CD14-positive monocyte (primary cell): ENCODE measurements at regions not wholly inside any gene's neighbourhood (a gene's known extent, or its start where the extent isn't known, plus 50 kb on each side); places are given as distances from the start of the nearest gene placed in this dataset.

Source experiments
- DNase-seq, 3 donors: peaks; one replicate each; pipeline ENCODE4 v3.0.0-alpha.2; 2011 to 2022
- H2AFZ ChIP-seq: 2 replicates; pipeline ENCODE4 v1.6.0; 2012; ENCODE audit warnings: mild to moderate bottlenecking, low read depth, low read length, inconsistent platforms; ENCODE audit not compliant: insufficient read depth, poor library complexity, severe bottlenecking
- H3K27ac ChIP-seq, 2 donors: 1 replicate in 1 of 2; 2 replicates in 1 of 2; pipeline ENCODE4 v1.5.1; 2012 to 2013; ENCODE audit warnings: low read length in 2 of 2, control low read depth in 1 of 2, inconsistent platforms in 1 of 2, low read depth in 1 of 2, mild to moderate bottlenecking in 1 of 2
- H3K27me3 ChIP-seq, 2 donors: one replicate each; pipeline versions ENCODE4 v1.6.0 to v1.6.1; 2011 to 2013; ENCODE audit warnings: low read length in 2 of 2; ENCODE audit not compliant: control insufficient read depth in 2 of 2, insufficient read depth in 2 of 2
- H3K36me3 ChIP-seq, 2 donors: replicated peaks in 1 of 2; 1 replicate in 1 of 2; 2 replicates in 1 of 2; pipeline versions ENCODE4 v1.5.1 to v1.6.1; 2012 to 2013; ENCODE audit warnings: low read length in 2 of 2, control low read depth in 1 of 2, inconsistent platforms in 1 of 2, mild to moderate bottlenecking in 1 of 2; ENCODE audit not compliant: insufficient read depth in 2 of 2, control insufficient read depth in 1 of 2
- H3K4me1 ChIP-seq, 2 donors: 1 replicate in 1 of 2; 2 replicates in 1 of 2; pipeline versions ENCODE4 v1.5.1 to v1.6.1; 2012 to 2013; ENCODE audit warnings: low read length in 2 of 2, control low read depth in 1 of 2, inconsistent platforms in 1 of 2, mild to moderate bottlenecking in 1 of 2, moderate library complexity in 1 of 2; ENCODE audit not compliant: insufficient read depth in 2 of 2, control insufficient read depth in 1 of 2
- H3K4me2 ChIP-seq: replicated peaks from 2 replicates; pipeline ENCODE3; 2012; ENCODE audit warnings: low read length, moderate library complexity, mild to moderate bottlenecking; ENCODE audit not compliant: poor library complexity, severe bottlenecking; ENCODE audit errors: extremely low read depth
- H3K4me3 ChIP-seq, 3 experiments: fragments of 200-600 bp in 1 of 3; sonication (generic) in 1 of 3; replicated peaks in 1 of 3; 1 replicate in 2 of 3; 2 replicates in 1 of 3; pipeline ENCODE4 v1.5.1; 2011 to 2013; ENCODE audit warnings: low read length in 3 of 3, mild to moderate bottlenecking in 3 of 3, control low read depth in 2 of 3, low read depth in 2 of 3, inconsistent platforms in 1 of 3, moderate library complexity in 1 of 3
- H3K79me2 ChIP-seq: 2 replicates; pipeline ENCODE4 v1.6.0; 2012; ENCODE audit warnings: mild to moderate bottlenecking, control low read depth, inconsistent platforms, low read length, moderate library complexity; ENCODE audit not compliant: insufficient read depth
- H3K9ac ChIP-seq: 2 replicates; pipeline ENCODE4 v1.6.0; 2017; ENCODE audit warnings: low read length, mild to moderate bottlenecking; ENCODE audit not compliant: insufficient read depth, poor library complexity, severe bottlenecking
- H3K9me3 ChIP-seq, 2 donors: replicated peaks in 1 of 2; 1 replicate in 1 of 2; 2 replicates in 1 of 2; pipeline versions ENCODE4 v1.5.1 to v1.6.1; 2012 to 2013; ENCODE audit warnings: low read length in 2 of 2, control low read depth in 1 of 2; ENCODE audit not compliant: control insufficient read depth in 1 of 2, insufficient read depth in 1 of 2
- H4K20me1 ChIP-seq: 2 replicates; pipeline ENCODE4 v1.6.0; 2012; ENCODE audit warnings: mild to moderate bottlenecking, low read length, control low read depth, moderate library complexity; ENCODE audit not compliant: insufficient read depth
- H3K27ac Mint-ChIP-seq, 7 donors: one replicate each; pipeline ENCODE4 v1.8.0; 2020; ENCODE audit warnings: mild to moderate bottlenecking in 7 of 7, mixed read lengths in 7 of 7, moderate library complexity in 6 of 7, inconsistent platforms in 2 of 7
- H3K27me3 Mint-ChIP-seq, 3 donors: one replicate each; pipeline ENCODE4 v1.8.0; 2021 to 2022; ENCODE audit warnings: low read depth in 3 of 3, mild to moderate bottlenecking in 3 of 3, mixed read lengths in 3 of 3, moderate library complexity in 3 of 3, inconsistent platforms in 1 of 3
- H3K36me3 Mint-ChIP-seq, 2 donors: one replicate each; pipeline ENCODE4 v1.8.0; 2020; ENCODE audit warnings: mixed read lengths in 2 of 2, inconsistent platforms in 1 of 2, mild to moderate bottlenecking in 1 of 2
- H3K4me1 Mint-ChIP-seq: one replicate; pipeline ENCODE4 v1.8.0; 2020; ENCODE audit warnings: mild to moderate bottlenecking, mixed read lengths
- H3K4me3 Mint-ChIP-seq, 2 donors: one replicate each; pipeline ENCODE4 v1.8.0; 2020; ENCODE audit warnings: mild to moderate bottlenecking in 2 of 2, mixed read lengths in 2 of 2, moderate library complexity in 1 of 2
- H3K9me3 Mint-ChIP-seq, 7 donors: one replicate each; pipeline ENCODE4 v1.8.0; 2020 to 2022; ENCODE audit warnings: mixed read lengths in 7 of 7, mild to moderate bottlenecking in 6 of 7, moderate library complexity in 6 of 7, inconsistent platforms in 2 of 7
- CTCF ChIP-seq: fragments of 200-600 bp; IDR thresholded peaks from one replicate; pipeline ENCODE4 v1.8.0; 2022; ENCODE audit warnings: antibody characterized with exemption, mild to moderate bottlenecking
- WGBS: methylation state at CpG from one replicate; pipeline ENCODE4 v1.1.5; 2013; ENCODE audit warnings: missing lambda C conversion rate; ENCODE audit not compliant: insufficient coverage; 5-methylcytosine and 5-hydroxymethylcytosine counted together
- intact Hi-C, 2 donors: fragments of 100-400 bp; cut with micrococcal nuclease; formaldehyde crosslinking; loops; one replicate each; pipeline versions ENCODE4 v1.15.0 to v1.15.1; 2023

- Mint-ChIP-seq H3K27ac (peak overlapping the region; percentile 21 to 95 (median 85)), H3K9me3 (peaks cover 1 to 12% (median 5%) of the 10 kb centered on the region in 7 donors), H3K36me3 (peaks cover 5 to 7% of the 10 kb centered on the region in 2 donors), H3K4me3 (peak overlapping the region; percentile 32 to 72), H3K4me1 (peaks cover 63% of the 10 kb centered on the region), H3K27me3 (peaks cover 0 to 2% (median 1%) of the 10 kb centered on the region in 3 donors)
- Histone ChIP-seq H3K36me3 (no peaks in the 10 kb centered on the region), H4K20me1 (no peaks in the 10 kb centered on the region), H3K9ac (no peak overlapping the region), H2AFZ (peak overlapping the region; percentile 52), H3K9me3 (no peaks in the 10 kb centered on the region), H3K79me2 (peaks cover 20% of the 10 kb centered on the region), H3K27me3 (no peaks in the 10 kb centered on the region), H3K4me2 (peak overlapping the region; percentile 60), H3K4me3 (peak overlapping the region in 1 of 3 experiments; percentile 58), H3K27ac (peak overlapping the region; percentile 32 to 87), H3K4me1 (peaks cover 53 to 61% of the 10 kb centered on the region in 2 donors)
- no peak for DNase-seq
- WGBS: 17% methylated on average over 1 of the region's 1 CpG
- intact Hi-C loops: no loop called here
- no peak for TF ChIP-seq CTCF
Measured at GRCh38 chr2:64932116-64932370, 57.2 kb upstream of the SLC1A4 start.

DNA sequence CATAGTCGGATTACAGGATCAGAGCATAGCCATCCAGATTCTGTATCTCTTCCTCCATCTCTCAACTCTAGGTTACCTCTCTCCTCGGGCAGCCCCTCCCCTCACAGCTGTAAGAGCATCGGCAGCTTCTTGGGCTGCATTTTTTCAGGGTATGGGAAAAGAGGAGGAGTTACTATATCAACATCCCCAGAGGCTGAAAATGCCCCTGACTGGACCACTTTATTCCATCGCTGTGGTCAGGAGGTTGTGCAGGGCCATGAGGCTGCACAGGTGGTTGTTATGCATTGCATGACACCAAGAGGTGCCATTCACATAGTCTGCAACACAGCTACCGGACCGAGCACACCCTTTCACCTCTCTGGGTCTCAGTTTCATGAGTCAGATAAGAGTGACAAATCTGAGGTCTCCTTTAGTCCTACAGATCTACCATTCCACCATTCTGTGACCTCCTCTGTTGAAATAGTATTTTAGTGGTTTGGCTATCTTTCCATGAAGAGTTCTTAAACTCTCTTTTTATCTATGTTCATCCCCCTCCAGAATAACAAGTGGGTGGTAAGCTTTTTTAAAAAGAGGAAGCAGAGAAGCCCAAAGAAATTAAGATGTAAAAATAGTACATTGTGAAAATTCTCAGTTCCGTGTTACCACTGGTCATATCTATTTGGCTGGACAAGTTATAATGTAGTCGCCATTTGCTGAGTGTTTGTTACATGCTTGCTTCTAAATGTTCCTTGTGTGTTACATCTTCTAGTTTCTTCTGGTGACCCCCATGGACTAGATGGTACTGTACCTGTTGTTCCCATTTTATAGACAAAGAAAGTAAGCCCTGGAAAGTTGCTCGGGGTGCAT is 56.6 kb upstream of the SLC1A4 start:
- Histone ChIP-seq H4K20me1 (no peaks in the 10 kb centered on the region), H2AFZ (peak overlapping the region; percentile 52), H3K27me3 (no peaks in the 10 kb centered on the region), H3K36me3 (no peaks in the 10 kb centered on the region), H3K9me3 (no peaks in the 10 kb centered on the region), H3K9ac (no peak overlapping the region), H3K4me1 (peaks cover 59 to 66% of the 10 kb centered on the region in 2 donors), H3K4me3 (peak overlapping the region; percentile 1 to 58 (median 8)), H3K4me2 (peak overlapping the region; percentile 60), H3K27ac (peak overlapping the region; percentile 75 to 87), H3K79me2 (peaks cover 20% of the 10 kb centered on the region)
- Mint-ChIP-seq H3K36me3 (peaks cover 0 to 2% of the 10 kb centered on the region in 2 donors), H3K4me3 (peak overlapping the region; percentile 32 to 72), H3K27me3 (peaks cover 0 to 2% (median 1%) of the 10 kb centered on the region in 3 donors), H3K27ac (peak overlapping the region; percentile 84 to 95 (median 92)), H3K9me3 (peaks cover 0 to 7% (median 1%) of the 10 kb centered on the region in 7 donors), H3K4me1 (peaks cover 69% of the 10 kb centered on the region)
- 41% methylated on average over 4 of the region's 9 CpGs for WGBS
- intact Hi-C loops: no loop called here
- TF ChIP-seq CTCF: no peak
- peak; percentile 32 to 66 (median 65) for DNase-seq
